ENCODE measurements at regions not wholly inside any gene's neighbourhood (a gene's known extent, or its start where the extent isn't known, plus 50 kb on each side); places are given as distances from the start of the nearest gene placed in this dataset.

GRCh38 chr5:83889971-83890745 lies 169.5 kb upstream of the HAPLN1 start:
- Histone ChIP-seq H3K9me3 (ENCODE audit: severe bottlenecking) (no peaks in the 10 kb centered on the region), H3K27ac (ENCODE audit: poor library complexity, severe bottlenecking) (no peak overlapping the region), H3K36me3 (ENCODE audit: low read depth) (no peaks in the 10 kb centered on the region), H3K4me1 (ENCODE audit: insufficient read depth, poor library complexity, severe bottlenecking) (no peaks in the 10 kb centered on the region), H3K4me3 (ENCODE audit: severe bottlenecking) (no peak overlapping the region), H3K27me3 (ENCODE audit: insufficient read depth, poor library complexity, severe bottlenecking) (peaks cover 7% of the 10 kb centered on the region)
- ATAC-seq (ENCODE audit: low read depth) (no peak), DNase-seq (ENCODE audit: low spot score) (no peak)
- TF ChIP-seq, protein P1, sequence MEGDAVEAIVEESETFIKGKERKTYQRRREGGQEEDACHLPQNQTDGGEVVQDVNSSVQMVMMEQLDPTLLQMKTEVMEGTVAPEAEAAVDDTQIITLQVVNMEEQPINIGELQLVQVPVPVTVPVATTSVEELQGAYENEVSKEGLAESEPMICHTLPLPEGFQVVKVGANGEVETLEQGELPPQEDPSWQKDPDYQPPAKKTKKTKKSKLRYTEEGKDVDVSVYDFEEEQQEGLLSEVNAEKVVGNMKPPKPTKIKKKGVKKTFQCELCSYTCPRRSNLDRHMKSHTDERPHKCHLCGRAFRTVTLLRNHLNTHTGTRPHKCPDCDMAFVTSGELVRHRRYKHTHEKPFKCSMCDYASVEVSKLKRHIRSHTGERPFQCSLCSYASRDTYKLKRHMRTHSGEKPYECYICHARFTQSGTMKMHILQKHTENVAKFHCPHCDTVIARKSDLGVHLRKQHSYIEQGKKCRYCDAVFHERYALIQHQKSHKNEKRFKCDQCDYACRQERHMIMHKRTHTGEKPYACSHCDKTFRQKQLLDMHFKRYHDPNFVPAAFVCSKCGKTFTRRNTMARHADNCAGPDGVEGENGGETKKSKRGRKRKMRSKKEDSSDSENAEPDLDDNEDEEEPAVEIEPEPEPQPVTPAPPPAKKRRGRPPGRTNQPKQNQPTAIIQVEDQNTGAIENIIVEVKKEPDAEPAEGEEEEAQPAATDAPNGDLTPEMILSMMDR (IDR thresholded peaks at IDR 0.05; ENCODE audit: poor library complexity, severe bottlenecking): no peak

- Histone ChIP-seq H3K27me3 (ENCODE audit: insufficient read depth, poor library complexity, severe bottlenecking) (no peaks in the 10 kb centered on the region), H3K4me1 (ENCODE audit: insufficient read depth, poor library complexity, severe bottlenecking) (no peaks in the 10 kb centered on the region), H3K27ac (ENCODE audit: poor library complexity, severe bottlenecking) (no peak overlapping the region), H3K9me3 (ENCODE audit: severe bottlenecking) (no peaks in the 10 kb centered on the region), H3K4me3 (ENCODE audit: severe bottlenecking) (no peak overlapping the region), H3K36me3 (ENCODE audit: low read depth) (no peaks in the 10 kb centered on the region)
- no peak for DNase-seq (ENCODE audit: low spot score)
- no peak for ATAC-seq (ENCODE audit: low read depth)
- TF ChIP-seq, protein P1 (IDR thresholded peaks at IDR 0.05; ENCODE audit: poor library complexity, severe bottlenecking): no peak
Measured at GRCh38 chr5:83877911-83878706, 157.5 kb upstream of the HAPLN1 start.

DNA sequence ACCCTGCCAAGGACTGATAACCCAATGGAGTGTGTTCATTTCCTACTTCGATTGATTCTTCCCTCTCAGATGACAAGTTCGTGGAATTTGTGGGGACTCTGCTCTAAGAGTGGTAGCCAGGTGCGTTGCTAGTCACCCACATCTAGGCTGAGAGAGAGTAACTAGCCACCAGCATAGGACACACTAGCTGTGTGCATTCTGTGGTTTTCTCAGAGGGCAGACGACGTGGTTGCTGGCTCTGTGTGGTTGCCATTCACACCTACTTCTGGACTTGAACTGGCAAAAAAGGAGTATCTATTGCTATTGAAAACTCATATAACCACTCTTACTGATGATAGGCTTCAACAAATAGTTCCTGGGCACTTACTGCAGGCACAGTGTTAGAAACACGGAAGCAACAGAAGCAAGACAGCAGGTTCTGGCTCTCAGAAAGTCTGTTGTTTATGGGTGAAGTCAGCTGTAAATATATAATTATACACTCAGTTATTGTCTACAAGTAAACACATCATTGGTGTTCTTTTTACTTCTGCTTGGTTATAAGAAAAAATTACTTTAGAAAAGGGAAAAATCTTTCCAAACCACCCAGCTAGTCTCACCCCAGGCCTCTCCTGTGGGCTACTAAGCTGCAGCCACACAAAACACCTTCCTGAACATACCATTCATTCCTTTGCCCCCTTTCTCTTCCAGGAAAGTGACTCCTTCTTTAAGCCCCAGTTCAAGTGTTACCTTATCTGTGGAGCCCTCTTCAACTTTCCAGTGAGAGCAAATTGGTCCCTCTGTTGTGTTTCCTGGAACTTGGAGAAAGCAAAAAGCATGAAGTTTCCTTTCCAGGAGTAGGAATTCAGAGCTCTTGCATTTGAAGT lies 151.1 kb upstream of the HAPLN1 start:
- Histone ChIP-seq H3K4me1 (ENCODE audit: insufficient read depth, poor library complexity, severe bottlenecking) (no peaks in the 10 kb centered on the region), H3K9me3 (ENCODE audit: severe bottlenecking) (no peaks in the 10 kb centered on the region), H3K27ac (ENCODE audit: poor library complexity, severe bottlenecking) (no peak overlapping the region), H3K36me3 (ENCODE audit: low read depth) (no peaks in the 10 kb centered on the region), H3K27me3 (ENCODE audit: insufficient read depth, poor library complexity, severe bottlenecking) (peaks cover 3% of the 10 kb centered on the region), H3K4me3 (ENCODE audit: severe bottlenecking) (no peak overlapping the region)
- DNase-seq (ENCODE audit: low spot score) (no peak), ATAC-seq (ENCODE audit: low read depth) (no peak)
- TF ChIP-seq, protein P1 (IDR thresholded peaks at IDR 0.05; ENCODE audit: poor library complexity, severe bottlenecking): no peak

GRCh38 chr5:83866181-83866580 lies 145.5 kb upstream of the HAPLN1 start:
- no peaks in the 10 kb centered on the region for H3K4me1 ChIP-seq (ENCODE audit: insufficient read depth, poor library complexity, severe bottlenecking)
- ATAC-seq (ENCODE audit: low read depth) (no peak), DNase-seq (ENCODE audit: low spot score) (no peak)
- no peak overlapping the region for H3K27ac ChIP-seq (ENCODE audit: poor library complexity, severe bottlenecking)
- no peaks in the 10 kb centered on the region for H3K36me3 ChIP-seq (ENCODE audit: low read depth)
- TF ChIP-seq, protein P1 (IDR thresholded peaks at IDR 0.05; ENCODE audit: poor library complexity, severe bottlenecking): no peak
- H3K27me3 ChIP-seq (ENCODE audit: insufficient read depth, poor library complexity, severe bottlenecking): peaks cover 3% of the 10 kb centered on the region
- no peak overlapping the region for H3K4me3 ChIP-seq (ENCODE audit: severe bottlenecking)
- no peaks in the 10 kb centered on the region for H3K9me3 ChIP-seq (ENCODE audit: severe bottlenecking)

All from RWPE2 (cell line).